CD1c-positive myeloid dendritic cell (primary cell): ENCODE measurements at regions not wholly inside any gene's neighbourhood (a gene's known extent, or its start where the extent isn't known, plus 50 kb on each side); places are given as distances from the start of the nearest gene placed in this dataset.

ENCODE experiments used
- DNase-seq: peaks from one replicate; pipeline ENCODE4 v3.0.0-alpha.2; 2016; ENCODE audit errors: extremely low spot score

DNA sequence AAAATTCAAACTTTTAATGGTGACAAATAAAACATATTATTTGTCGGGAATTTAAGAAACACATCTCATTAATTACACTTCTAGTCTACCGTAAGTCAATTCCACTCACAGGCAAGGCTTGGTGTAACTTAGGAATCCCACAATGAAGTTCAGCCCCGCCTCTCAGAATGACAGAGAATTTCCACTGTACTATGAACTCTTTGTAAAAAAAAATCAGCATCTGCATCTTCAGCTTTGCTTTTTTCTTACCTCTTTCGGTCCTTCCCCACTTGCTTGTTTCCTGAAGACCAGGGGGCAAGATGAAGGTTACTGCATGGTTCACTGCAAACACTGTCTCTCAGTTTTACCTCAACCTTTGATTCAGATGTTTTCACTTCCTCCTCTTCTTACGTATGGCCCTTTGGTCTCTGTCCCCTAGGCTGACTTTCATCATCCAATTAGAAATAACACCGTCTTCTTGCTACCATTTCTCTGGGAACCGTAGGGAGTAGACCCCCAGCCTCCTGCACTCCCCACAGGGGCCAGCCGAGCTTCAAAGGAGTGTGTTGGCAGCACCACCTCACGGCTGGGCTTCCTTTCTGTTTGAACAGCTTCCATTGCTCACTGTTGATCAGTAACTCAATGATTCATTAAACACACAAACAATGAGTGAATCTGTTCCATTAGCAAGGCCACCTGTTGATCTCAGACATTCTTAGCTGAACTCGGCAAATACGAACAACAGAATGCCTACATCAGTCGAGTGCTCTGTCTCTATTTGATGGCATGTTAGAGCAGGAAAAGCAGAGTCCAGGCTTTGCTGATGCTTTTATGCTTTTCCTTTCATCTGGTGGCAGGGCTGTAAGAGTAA, 343.0 kb downstream of the BMP4 start:
- DNase-seq: no peak

GRCh38 chr14:53610947-53611346, 345.7 kb downstream of the BMP4 start:
- DNase-seq: no peak

DNA sequence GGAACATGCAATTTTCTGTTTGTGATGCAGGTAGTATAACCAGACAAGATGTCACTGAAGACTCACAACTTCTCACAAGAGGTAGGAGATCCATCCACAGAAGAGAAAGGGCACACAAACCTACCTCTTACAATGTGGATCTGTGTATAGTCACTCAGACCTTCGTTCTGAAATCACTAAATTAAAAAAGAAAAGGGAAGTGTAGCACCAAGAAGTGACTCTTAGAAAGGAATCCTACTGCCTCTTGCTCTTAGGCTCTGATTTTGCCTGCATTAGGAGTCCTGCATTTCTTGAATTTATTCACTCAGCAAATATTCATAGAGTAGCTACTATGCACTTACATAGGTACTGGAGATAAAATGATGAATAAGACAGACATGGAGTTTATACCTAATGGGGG, 347.6 kb downstream of the BMP4 start:
- DNase-seq: no peak

GRCh38 chr14:53608369-53608768, 348.3 kb downstream of the BMP4 start:
- DNase-seq: no peak

GRCh38 chr14:53606203-53606602, 350.4 kb downstream of the BMP4 start:
- no peak for DNase-seq

DNA sequence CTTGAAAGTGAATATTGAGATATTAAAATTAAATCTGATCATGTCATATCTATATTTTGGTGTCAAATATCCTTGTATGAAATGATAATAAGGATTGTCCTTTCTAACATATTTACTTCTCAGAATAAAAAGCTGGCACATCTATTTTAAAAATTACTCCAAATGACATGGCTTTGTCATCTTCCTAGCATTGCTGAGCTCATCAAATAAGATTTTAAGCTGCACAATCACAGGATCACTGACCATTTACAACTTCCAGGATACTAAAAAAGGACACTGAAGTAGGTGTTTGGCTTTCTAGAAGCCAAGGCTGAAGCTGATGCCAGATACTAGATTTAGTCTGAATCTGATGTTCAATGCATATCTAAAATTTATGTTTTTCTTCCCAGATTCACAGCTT, 351.1 kb downstream of the BMP4 start:
- no peak for DNase-seq

- DNase-seq: no peak
Measured at GRCh38 chr14:53603994-53604393, 352.6 kb downstream of the BMP4 start.

- no peak for DNase-seq
Measured at GRCh38 chr14:53601409-53601808, 355.2 kb downstream of the BMP4 start.

- no peak for DNase-seq
Measured at GRCh38 chr14:53599221-53599945, 357.2 kb downstream of the BMP4 start.

DNA sequence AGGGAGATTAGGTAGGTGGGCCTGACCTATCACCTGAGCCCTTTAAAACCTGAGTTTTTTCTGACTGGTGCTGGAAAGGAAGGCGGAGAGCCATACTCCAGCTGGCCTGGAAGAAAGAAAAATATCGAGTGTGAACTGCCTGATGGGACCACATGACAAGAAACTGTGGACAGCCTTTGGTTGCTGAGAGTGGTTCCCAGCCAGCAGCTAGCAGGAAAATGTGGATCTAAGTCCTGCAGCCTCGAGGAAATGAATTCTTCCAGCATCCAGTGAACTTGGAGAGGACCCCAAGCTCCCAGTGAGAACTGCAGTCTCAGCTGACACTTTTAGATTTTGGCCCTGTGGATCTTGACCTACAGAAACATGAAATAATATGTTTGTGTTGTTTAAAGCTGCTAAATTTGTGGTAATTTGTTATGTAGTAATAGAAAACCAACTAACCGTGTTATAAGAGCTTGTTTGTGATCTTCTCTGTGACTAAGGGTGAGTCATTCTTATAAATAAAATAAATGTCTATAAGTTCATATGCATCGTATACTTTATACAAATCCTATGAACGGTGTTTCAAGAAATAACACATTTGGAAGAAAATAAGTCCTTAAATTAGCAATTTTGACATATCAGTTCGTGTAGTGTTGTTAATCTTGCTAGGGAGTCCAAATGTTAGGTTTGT, 359.6 kb downstream of the BMP4 start:
- no peak for DNase-seq

DNA sequence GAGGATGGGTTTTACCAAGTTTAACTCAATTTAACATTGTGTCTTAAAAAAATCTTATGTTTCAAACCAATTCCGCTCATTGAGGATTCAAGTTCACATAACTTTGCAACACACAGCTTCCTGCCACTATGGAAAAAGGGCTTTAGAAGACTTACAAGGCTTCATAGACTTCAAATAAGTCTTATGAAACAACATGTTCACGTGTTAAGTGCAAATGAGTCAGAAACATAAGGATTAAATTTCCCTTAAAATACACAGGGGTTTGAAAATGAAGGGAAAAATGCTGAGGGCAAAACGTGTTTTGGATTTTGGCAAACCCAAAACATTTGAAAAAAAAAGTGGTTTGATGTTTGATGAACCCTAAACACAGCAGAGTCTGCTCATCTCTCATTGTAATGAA, 364.8 kb downstream of the BMP4 start:
- no peak for DNase-seq

DNA sequence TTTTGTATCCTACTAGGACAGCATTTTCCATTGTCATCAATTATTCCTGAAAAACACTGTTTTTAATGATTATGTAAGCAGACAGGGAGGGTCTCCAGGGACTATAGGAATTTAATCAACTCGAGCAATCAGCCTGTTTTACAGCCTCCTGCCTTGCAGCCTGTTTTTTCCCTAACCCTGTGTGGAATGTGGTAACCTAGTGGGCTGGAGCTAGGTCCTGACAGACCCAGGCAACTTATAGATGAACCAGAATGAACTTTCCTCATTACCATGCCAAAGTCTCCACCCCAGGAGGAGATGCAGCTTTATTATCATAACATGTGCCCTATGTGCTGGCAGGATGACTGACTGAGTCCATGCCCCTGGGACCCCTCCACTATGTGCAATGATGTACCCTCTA, 375.1 kb downstream of the BMP4 start:
- DNase-seq: no peak

DNA sequence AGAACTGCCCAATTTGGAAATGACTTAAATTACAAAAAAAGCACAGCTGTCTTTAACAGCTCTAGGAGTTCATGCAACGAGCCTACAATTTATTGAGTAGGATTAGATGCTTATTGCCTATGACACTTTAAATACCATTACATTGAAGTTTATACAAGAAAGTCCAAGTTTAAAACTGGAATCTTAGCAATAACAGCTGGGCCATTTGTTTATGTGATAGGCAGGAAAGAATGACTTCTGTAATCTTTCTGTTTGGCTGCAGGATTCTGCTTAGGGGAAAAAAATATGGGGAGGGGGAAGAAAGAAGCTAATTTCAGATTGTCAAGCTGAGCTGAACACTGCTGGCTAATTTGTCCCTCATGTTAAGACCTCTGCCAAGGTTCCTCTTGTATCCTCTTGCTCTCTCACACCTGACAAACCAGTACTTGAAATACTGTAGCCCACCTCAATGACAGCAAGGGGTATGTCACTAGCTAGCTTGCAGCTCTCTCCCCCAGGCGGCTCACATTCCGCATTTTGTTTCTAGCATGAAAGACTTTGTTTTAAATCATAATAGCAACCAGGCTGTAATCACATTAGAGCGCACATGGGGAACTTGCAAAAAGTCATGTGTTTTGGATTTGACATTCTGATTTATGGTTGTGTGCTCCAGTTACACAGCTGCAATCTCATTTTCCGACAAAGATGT, 384.8 kb downstream of the BMP4 start:
- DNase-seq: no peak

GRCh38 chr14:53570411-53571387, 385.9 kb downstream of the BMP4 start:
- no peak for DNase-seq

DNA sequence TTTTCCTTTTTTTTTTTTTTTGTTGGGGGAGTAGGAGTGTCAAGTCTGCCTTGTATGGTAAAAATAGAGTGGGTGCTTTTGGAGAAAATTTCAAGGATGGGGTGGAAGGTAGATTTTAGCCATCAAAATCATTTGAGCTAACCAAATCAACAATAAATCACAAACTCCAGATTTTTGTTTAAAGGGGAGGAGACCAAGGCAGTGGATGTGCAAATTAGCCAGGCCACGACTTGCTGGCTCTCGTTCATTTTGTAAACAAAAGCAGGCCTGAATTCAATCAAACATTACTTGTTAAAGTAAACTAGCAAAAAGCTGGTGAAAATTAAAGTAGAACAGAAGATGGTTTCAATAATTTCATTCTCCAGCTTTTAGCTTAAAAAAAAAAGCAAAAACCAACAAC, 387.2 kb downstream of the BMP4 start:
- no peak for DNase-seq

DNA sequence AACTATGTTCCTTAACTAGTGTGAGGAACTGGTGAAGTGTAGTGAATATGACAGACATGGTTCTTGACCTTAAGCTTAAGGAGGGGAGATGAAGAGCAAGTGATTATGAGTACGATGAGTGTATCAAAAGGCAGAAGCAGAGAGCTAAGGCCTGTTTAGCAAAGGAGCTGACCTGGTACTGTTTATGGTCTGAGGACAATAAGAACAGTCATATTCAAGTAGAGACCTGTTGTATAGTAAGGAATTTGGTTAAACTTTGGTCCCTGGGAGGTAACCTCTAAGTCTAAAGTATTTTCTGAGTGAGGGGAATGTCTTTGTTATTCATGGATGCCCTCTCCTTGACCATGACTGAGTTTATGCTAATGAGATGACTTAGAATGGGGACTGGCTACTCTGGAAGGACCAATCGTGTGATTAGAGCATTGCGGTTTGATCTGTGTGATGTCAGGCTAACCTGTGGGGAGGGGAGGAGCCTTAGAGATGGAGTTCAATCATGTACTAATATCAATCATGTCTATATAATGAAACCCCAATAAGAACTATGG, 389.3 kb downstream of the BMP4 start:
- no peak for DNase-seq

GRCh38 chr14:53564870-53565269, 391.8 kb downstream of the BMP4 start:
- no peak for DNase-seq

- DNase-seq: no peak
Measured at GRCh38 chr14:53563628-53564027, 393.0 kb downstream of the BMP4 start.

GRCh38 chr14:53553221-53553620, 400.1 kb upstream of the DDHD1 start:
- DNase-seq: no peak

- no peak for DNase-seq
Measured at GRCh38 chr14:53551862-53552261, 398.7 kb upstream of the DDHD1 start.

DNA sequence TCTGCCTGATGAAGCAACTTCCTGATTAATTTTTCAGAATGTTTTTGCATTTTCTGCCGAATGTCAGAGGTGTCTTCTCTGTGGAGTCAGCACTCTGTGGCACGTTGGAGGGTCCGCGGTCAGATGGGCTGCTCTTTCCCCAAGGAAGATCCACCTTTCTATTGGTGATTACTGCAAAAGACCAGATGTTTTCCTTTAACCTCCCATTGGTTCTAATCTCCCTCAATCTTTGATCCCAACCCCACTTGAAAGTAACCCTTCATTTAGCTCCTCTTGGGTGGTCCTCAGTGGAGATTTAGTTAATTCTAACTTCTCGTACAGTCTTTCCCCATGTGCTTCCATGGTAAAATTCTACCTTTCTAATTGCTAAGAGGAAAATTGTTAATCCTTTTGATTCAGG, 397.7 kb upstream of the DDHD1 start:
- no peak for DNase-seq
